ENCODE measurements at regions not wholly inside any gene's neighbourhood (a gene's known extent, or its start where the extent isn't known, plus 50 kb on each side); places are given as distances from the start of the nearest gene placed in this dataset.

GRCh38 chr21:16633831-16634459 is 878.9 kb upstream of the CXADR start:
- H3K27ac Mint-ChIP-seq: no peak overlapping the region
- no peak overlapping the region for H3K4me3 Mint-ChIP-seq
- H3K9me3 Mint-ChIP-seq: no peaks in the 10 kb centered on the region
- H3K27me3 Mint-ChIP-seq (ENCODE audit: insufficient read depth): no peaks in the 10 kb centered on the region
- no peaks in the 10 kb centered on the region for H3K4me1 Mint-ChIP-seq (ENCODE audit: low read depth)
- H3K36me3 Mint-ChIP-seq (ENCODE audit: low read depth): no peaks in the 10 kb centered on the region
- intact Hi-C loops (cut with micrococcal nuclease): no loop called here
- no peak for DNase-seq (ENCODE audit: low spot score)

GRCh38 chr21:16634515-16634914 is 878.3 kb upstream of the CXADR start:
- Mint-ChIP-seq H3K27me3 (ENCODE audit: insufficient read depth) (no peaks in the 10 kb centered on the region), H3K4me1 (ENCODE audit: low read depth) (no peaks in the 10 kb centered on the region), H3K27ac (no peak overlapping the region), H3K36me3 (ENCODE audit: low read depth) (no peaks in the 10 kb centered on the region), H3K9me3 (no peaks in the 10 kb centered on the region), H3K4me3 (no peak overlapping the region)
- no peak for DNase-seq (ENCODE audit: low spot score)
- intact Hi-C loops (cut with micrococcal nuclease): no loop called here

- H3K36me3 Mint-ChIP-seq (ENCODE audit: low read depth): no peaks in the 10 kb centered on the region
- H3K4me3 Mint-ChIP-seq: no peak overlapping the region
- intact Hi-C loops (cut with micrococcal nuclease): no loop called here
- no peak for DNase-seq (ENCODE audit: low spot score)
- H3K27me3 Mint-ChIP-seq (ENCODE audit: insufficient read depth): no peaks in the 10 kb centered on the region
- H3K9me3 Mint-ChIP-seq: peaks cover 13% of the 10 kb centered on the region
- no peaks in the 10 kb centered on the region for H3K4me1 Mint-ChIP-seq (ENCODE audit: low read depth)
- H3K27ac Mint-ChIP-seq: no peak overlapping the region
These were observed 872.4 kb upstream of the CXADR start for GRCh38 chr21:16640297-16641027.

- H3K9me3 Mint-ChIP-seq: peaks cover 16% of the 10 kb centered on the region
- H3K4me1 Mint-ChIP-seq (ENCODE audit: low read depth): no peaks in the 10 kb centered on the region
- H3K4me3 Mint-ChIP-seq: no peak overlapping the region
- H3K27ac Mint-ChIP-seq: no peak overlapping the region
- no peaks in the 10 kb centered on the region for H3K27me3 Mint-ChIP-seq (ENCODE audit: insufficient read depth)
- no peaks in the 10 kb centered on the region for H3K36me3 Mint-ChIP-seq (ENCODE audit: low read depth)
- intact Hi-C loops (cut with micrococcal nuclease): no loop called here
- no peak for DNase-seq (ENCODE audit: low spot score)
These were observed 870.5 kb upstream of the CXADR start for GRCh38 chr21:16642353-16642752.

- Mint-ChIP-seq H3K27ac (no peak overlapping the region), H3K4me3 (no peak overlapping the region), H3K27me3 (ENCODE audit: insufficient read depth) (no peaks in the 10 kb centered on the region), H3K9me3 (peaks cover 22% of the 10 kb centered on the region), H3K4me1 (ENCODE audit: low read depth) (no peaks in the 10 kb centered on the region), H3K36me3 (ENCODE audit: low read depth) (no peaks in the 10 kb centered on the region)
- no peak for DNase-seq (ENCODE audit: low spot score)
- intact Hi-C loops (cut with micrococcal nuclease): no loop called here
These were observed 868.2 kb upstream of the CXADR start for GRCh38 chr21:16644685-16645084.

- H3K27me3 Mint-ChIP-seq (ENCODE audit: insufficient read depth): no peaks in the 10 kb centered on the region
- H3K27ac Mint-ChIP-seq: no peak overlapping the region
- no peaks in the 10 kb centered on the region for H3K36me3 Mint-ChIP-seq (ENCODE audit: low read depth)
- no peak for DNase-seq (ENCODE audit: low spot score)
- no peak overlapping the region for H3K4me3 Mint-ChIP-seq
- intact Hi-C loops (cut with micrococcal nuclease): no loop called here
- no peaks in the 10 kb centered on the region for H3K4me1 Mint-ChIP-seq (ENCODE audit: low read depth)
- H3K9me3 Mint-ChIP-seq: peaks cover 27% of the 10 kb centered on the region
These were observed 862.0 kb upstream of the CXADR start for GRCh38 chr21:16650714-16651366.

GRCh38 chr21:16651956-16652355 is 860.9 kb upstream of the CXADR start:
- Mint-ChIP-seq H3K36me3 (ENCODE audit: low read depth) (no peaks in the 10 kb centered on the region), H3K4me3 (no peak overlapping the region), H3K4me1 (ENCODE audit: low read depth) (no peaks in the 10 kb centered on the region), H3K9me3 (peaks cover 27% of the 10 kb centered on the region), H3K27ac (no peak overlapping the region), H3K27me3 (ENCODE audit: insufficient read depth) (no peaks in the 10 kb centered on the region)
- DNase-seq (ENCODE audit: low spot score): no peak
- intact Hi-C loops (cut with micrococcal nuclease): no loop called here

- Mint-ChIP-seq H3K36me3 (ENCODE audit: low read depth) (no peaks in the 10 kb centered on the region), H3K27me3 (ENCODE audit: insufficient read depth) (no peaks in the 10 kb centered on the region), H3K9me3 (peaks cover 7% of the 10 kb centered on the region), H3K27ac (no peak overlapping the region), H3K4me3 (no peak overlapping the region), H3K4me1 (ENCODE audit: low read depth) (no peaks in the 10 kb centered on the region)
- intact Hi-C loops (cut with micrococcal nuclease): no loop called here
- DNase-seq (ENCODE audit: low spot score): no peak
These were observed 849.4 kb upstream of the CXADR start for GRCh38 chr21:16663436-16663835.

- intact Hi-C loops (cut with micrococcal nuclease): no loop called here
- Mint-ChIP-seq H3K36me3 (ENCODE audit: low read depth) (no peaks in the 10 kb centered on the region), H3K9me3 (peaks cover 15% of the 10 kb centered on the region), H3K4me1 (ENCODE audit: low read depth) (no peaks in the 10 kb centered on the region), H3K27ac (no peak overlapping the region), H3K4me3 (no peak overlapping the region), H3K27me3 (ENCODE audit: insufficient read depth) (no peaks in the 10 kb centered on the region)
- DNase-seq (ENCODE audit: low spot score): no peak
These were observed 845.4 kb upstream of the CXADR start for GRCh38 chr21:16667395-16667794.

GRCh38 chr21:16674949-16675348 is 837.9 kb upstream of the CXADR start:
- H3K9me3 Mint-ChIP-seq: peaks cover 12% of the 10 kb centered on the region
- no peaks in the 10 kb centered on the region for H3K27me3 Mint-ChIP-seq (ENCODE audit: insufficient read depth)
- H3K4me1 Mint-ChIP-seq (ENCODE audit: low read depth): no peaks in the 10 kb centered on the region
- no peak overlapping the region for H3K4me3 Mint-ChIP-seq
- no peak for DNase-seq (ENCODE audit: low spot score)
- H3K27ac Mint-ChIP-seq: no peak overlapping the region
- intact Hi-C loops (cut with micrococcal nuclease): no loop called here
- no peaks in the 10 kb centered on the region for H3K36me3 Mint-ChIP-seq (ENCODE audit: low read depth)

- Mint-ChIP-seq H3K36me3 (ENCODE audit: low read depth) (no peaks in the 10 kb centered on the region), H3K4me1 (ENCODE audit: low read depth) (no peaks in the 10 kb centered on the region), H3K4me3 (no peak overlapping the region), H3K27ac (no peak overlapping the region), H3K9me3 (peaks cover 18% of the 10 kb centered on the region), H3K27me3 (ENCODE audit: insufficient read depth) (no peaks in the 10 kb centered on the region)
- intact Hi-C loops (cut with micrococcal nuclease): no loop called here
- no peak for DNase-seq (ENCODE audit: low spot score)
These were observed 836.5 kb upstream of the CXADR start for GRCh38 chr21:16676391-16676790.

- H3K9me3 Mint-ChIP-seq: peaks cover 20% of the 10 kb centered on the region
- intact Hi-C loops (cut with micrococcal nuclease): no loop called here
- no peak for DNase-seq (ENCODE audit: low spot score)
- no peaks in the 10 kb centered on the region for H3K27me3 Mint-ChIP-seq (ENCODE audit: insufficient read depth)
- no peaks in the 10 kb centered on the region for H3K4me1 Mint-ChIP-seq (ENCODE audit: low read depth)
- no peaks in the 10 kb centered on the region for H3K36me3 Mint-ChIP-seq (ENCODE audit: low read depth)
- H3K27ac Mint-ChIP-seq: no peak overlapping the region
- no peak overlapping the region for H3K4me3 Mint-ChIP-seq
These were observed 834.2 kb upstream of the CXADR start for GRCh38 chr21:16678429-16679160.

GRCh38 chr21:16695074-16695473 is 817.8 kb upstream of the CXADR start:
- Mint-ChIP-seq H3K36me3 (ENCODE audit: low read depth) (no peaks in the 10 kb centered on the region), H3K9me3 (peaks cover 51% of the 10 kb centered on the region), H3K4me3 (no peak overlapping the region), H3K4me1 (ENCODE audit: low read depth) (no peaks in the 10 kb centered on the region), H3K27me3 (ENCODE audit: insufficient read depth) (no peaks in the 10 kb centered on the region), H3K27ac (no peak overlapping the region)
- intact Hi-C loops (cut with micrococcal nuclease): no loop called here
- no peak for DNase-seq (ENCODE audit: low spot score)

Data from activated T-helper 1 cell treated with anti-CD3 and anti-CD28 coated beads, Interleukin-12 subunit alpha, Interleukin-12 subunit beta, Interleukin-2, Interleukin-4 antibody, amounts not matched to agents 30 ng/mL and 10 ng/mL and 1 ng/mL, durations not matched to agents 14 hours and 24 hours and 36 hours (primary cell).